Gastroesophageal sphincter (tissue), 4 donors: ENCODE measurements at regions not wholly inside any gene's neighbourhood (a gene's known extent, or its start where the extent isn't known, plus 50 kb on each side); places are given as distances from the start of the nearest gene placed in this dataset.

ENCODE experiments used
- ATAC-seq: fragments of 150-250 bp; one replicate; pipeline ENCODE4 v1.9.1; 2016; ENCODE audit warnings: mild to moderate bottlenecking, moderate library complexity
- H3K27ac ChIP-seq, 4 donors: fragments of 200-600 bp; sonication (generic) in 3 of 4; 1 replicate in 3 of 4; 2 replicates in 1 of 4; pipeline ENCODE4 v1.5.1; 2016 to 2019
- H3K27me3 ChIP-seq: fragments of 200-600 bp; sonication (generic); one replicate; pipeline ENCODE4 v1.5.1; 2019
- H3K36me3 ChIP-seq, 2 donors: fragments of 200-600 bp; sonication (generic); one replicate each; pipeline ENCODE4 v1.5.1; 2019; ENCODE audit warnings: control low read depth in 1 of 2
- H3K4me1 ChIP-seq, 3 donors: fragments of 200-600 bp; sonication (generic); 1 replicate in 2 of 3; 2 replicates in 1 of 3; pipeline ENCODE4 v1.5.1; 2016 to 2019; ENCODE audit warnings: control low read depth in 2 of 3
- H3K4me3 ChIP-seq, 2 donors: fragments of 200-600 bp; sonication (generic); one replicate each; pipeline ENCODE4 v1.5.1; 2019; ENCODE audit warnings: mild to moderate bottlenecking in 1 of 2, moderate library complexity in 1 of 2
- H3K9me3 ChIP-seq, 3 donors: fragments of 200-600 bp; sonication (generic); one replicate each; pipeline ENCODE4 v1.5.1; 2017 to 2019; ENCODE audit warnings: control low read depth in 2 of 3
- EP300 ChIP-seq: sonication (generic); formaldehyde crosslinking; IDR thresholded peaks from one replicate; pipeline ENCODE4 v1.6.1; 2017; ENCODE audit warnings: antibody characterized with exemption, mild to moderate bottlenecking
- POLR2A ChIP-seq, 2 donors: fragments of 450-650 bp; IDR thresholded peaks; one replicate each; pipeline ENCODE4 v1.6.1; 2017; ENCODE audit warnings: antibody characterized with exemption in 2 of 2, mild to moderate bottlenecking in 2 of 2, moderate library complexity in 1 of 2
- POLR2AphosphoS5 ChIP-seq: sonication (generic); formaldehyde crosslinking; IDR thresholded peaks from one replicate; pipeline ENCODE4 v1.6.1; 2017; ENCODE audit warnings: antibody characterized with exemption
- WGBS, 2 donors: methylation state at CpG; one replicate each; pipeline ENCODE4 v1.1.5; 2018; ENCODE audit warnings: low coverage in 1 of 2; 5-methylcytosine and 5-hydroxymethylcytosine counted together
- TF ChIP-seq, protein P1 (sequence below), 4 experiments: fragments of 200-600 bp in 2 of 4; fragments of 450-650 bp in 2 of 4; sonication (generic) in 1 of 4; IDR thresholded peaks; one replicate each; pipeline ENCODE4 v1.5.1; 2017 to 2019; ENCODE audit warnings: antibody characterized with exemption in 4 of 4, mild to moderate bottlenecking in 2 of 4, moderate library complexity in 2 of 4

DNA sequence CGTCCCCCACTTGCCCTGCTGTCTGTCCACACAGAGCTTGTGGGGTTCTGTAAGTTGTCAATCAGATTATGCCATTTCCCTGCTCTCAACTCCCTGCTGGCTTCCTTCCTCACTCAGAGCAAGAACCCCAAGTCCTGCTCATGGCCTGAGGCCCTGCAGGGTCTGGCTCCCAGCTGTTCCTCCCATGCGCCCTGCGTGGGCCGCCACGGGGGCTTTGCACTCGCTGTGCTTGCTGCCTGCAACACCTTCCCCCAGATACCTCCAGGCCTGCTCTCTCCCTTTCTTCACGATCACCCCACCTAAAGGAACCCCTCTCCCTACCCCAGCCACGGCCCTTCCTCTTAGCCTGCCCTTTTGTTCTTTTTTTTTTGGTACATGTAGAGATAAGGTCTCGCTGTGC, 234.6 kb downstream of the AACS start:
- ATAC-seq, result no peak
- Histone ChIP-seq H3K4me3 (no peak overlapping the region), H3K4me1 (no peaks in the 10 kb centered on the region), H3K9me3 (peaks cover 0 to 5% (median 0%) of the 10 kb centered on the region in 3 donors), H3K27me3 (peaks cover 25% of the 10 kb centered on the region), H3K36me3 (no peaks in the 10 kb centered on the region), H3K27ac (no peak overlapping the region)
- WGBS, 2 donors, result 52 to 77% methylated on average over 3 to 9 of the region's 9 CpGs
- TF ChIP-seq POLR2A (IDR thresholded peaks at IDR 0.05), result no peak
- TF ChIP-seq, protein P1, sequence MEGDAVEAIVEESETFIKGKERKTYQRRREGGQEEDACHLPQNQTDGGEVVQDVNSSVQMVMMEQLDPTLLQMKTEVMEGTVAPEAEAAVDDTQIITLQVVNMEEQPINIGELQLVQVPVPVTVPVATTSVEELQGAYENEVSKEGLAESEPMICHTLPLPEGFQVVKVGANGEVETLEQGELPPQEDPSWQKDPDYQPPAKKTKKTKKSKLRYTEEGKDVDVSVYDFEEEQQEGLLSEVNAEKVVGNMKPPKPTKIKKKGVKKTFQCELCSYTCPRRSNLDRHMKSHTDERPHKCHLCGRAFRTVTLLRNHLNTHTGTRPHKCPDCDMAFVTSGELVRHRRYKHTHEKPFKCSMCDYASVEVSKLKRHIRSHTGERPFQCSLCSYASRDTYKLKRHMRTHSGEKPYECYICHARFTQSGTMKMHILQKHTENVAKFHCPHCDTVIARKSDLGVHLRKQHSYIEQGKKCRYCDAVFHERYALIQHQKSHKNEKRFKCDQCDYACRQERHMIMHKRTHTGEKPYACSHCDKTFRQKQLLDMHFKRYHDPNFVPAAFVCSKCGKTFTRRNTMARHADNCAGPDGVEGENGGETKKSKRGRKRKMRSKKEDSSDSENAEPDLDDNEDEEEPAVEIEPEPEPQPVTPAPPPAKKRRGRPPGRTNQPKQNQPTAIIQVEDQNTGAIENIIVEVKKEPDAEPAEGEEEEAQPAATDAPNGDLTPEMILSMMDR (IDR thresholded peaks at IDR 0.05), result no peak
- no peak for TF ChIP-seq POLR2AphosphoS5
- TF ChIP-seq EP300, result no peak

DNA sequence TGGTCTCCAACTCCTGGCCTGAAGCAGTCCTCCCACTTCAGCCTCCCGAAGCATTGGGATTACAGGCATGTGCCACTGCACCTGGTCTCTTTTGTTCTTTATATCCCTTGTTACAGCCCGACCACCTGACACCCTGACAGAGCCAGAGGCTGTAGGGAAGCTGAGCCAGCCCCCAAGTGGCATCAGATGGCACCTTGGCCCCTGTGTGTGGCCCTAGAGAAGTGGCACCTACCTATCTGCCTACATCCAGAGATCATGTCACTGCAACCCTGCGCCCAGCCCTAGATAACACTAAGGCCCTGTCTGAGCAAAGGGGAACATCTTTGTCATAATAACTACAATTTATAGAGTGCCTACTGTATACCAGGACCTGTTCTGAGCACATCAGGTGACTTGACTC, 235.0 kb downstream of the AACS start:
- Histone ChIP-seq H3K27me3 (peaks cover 21% of the 10 kb centered on the region), H3K4me3 (no peak overlapping the region), H3K4me1 (no peaks in the 10 kb centered on the region), H3K36me3 (no peaks in the 10 kb centered on the region), H3K9me3 (peaks cover 0 to 5% (median 0%) of the 10 kb centered on the region in 3 donors), H3K27ac (no peak overlapping the region)
- 33% methylated on average over 1 of the region's 3 CpGs; no CpG with 5 or more reads in 1 of the 2 donors for WGBS, 2 donors
- no peak for TF ChIP-seq POLR2A (IDR thresholded peaks at IDR 0.05)
- no peak for TF ChIP-seq EP300
- TF ChIP-seq, protein P1 (IDR thresholded peaks at IDR 0.05), result no peak
- no peak for TF ChIP-seq POLR2AphosphoS5
- ATAC-seq, result no peak

DNA sequence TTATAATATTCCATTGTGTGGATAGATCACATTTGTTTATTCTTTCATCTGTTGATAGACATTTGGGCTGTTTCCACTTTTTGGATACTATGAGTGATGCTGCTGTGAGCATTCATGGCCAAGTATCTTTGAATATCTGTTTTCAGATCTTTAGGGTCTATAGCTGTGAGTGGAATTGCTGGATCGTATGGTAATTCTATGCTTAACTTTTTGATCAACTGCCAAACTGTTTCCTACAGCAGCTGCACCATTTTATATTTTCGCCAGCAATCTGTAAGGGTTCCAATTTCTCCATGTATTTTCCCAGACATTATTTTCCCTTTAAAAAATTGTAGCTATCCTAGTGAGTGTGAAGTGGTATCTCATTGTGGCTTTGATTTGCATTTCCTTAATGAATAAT, 238.1 kb downstream of the AACS start:
- H3K4me1 ChIP-seq, result no peaks in the 10 kb centered on the region
- no peak overlapping the region for H3K4me3 ChIP-seq
- peaks cover 6% of the 10 kb centered on the region for H3K27me3 ChIP-seq
- TF ChIP-seq POLR2AphosphoS5, result no peak
- TF ChIP-seq, protein P1 (IDR thresholded peaks at IDR 0.05), result no peak
- no peak for TF ChIP-seq EP300
- TF ChIP-seq POLR2A (IDR thresholded peaks at IDR 0.05), result no peak
- H3K36me3 ChIP-seq, result no peaks in the 10 kb centered on the region
- no peak overlapping the region for H3K27ac ChIP-seq
- 46 to 71% methylated on average over 1 to 2 of the region's 2 CpGs for WGBS, 2 donors
- ATAC-seq, result no peak
- peaks cover 0 to 5% (median 0%) of the 10 kb centered on the region in 3 donors for H3K9me3 ChIP-seq

DNA sequence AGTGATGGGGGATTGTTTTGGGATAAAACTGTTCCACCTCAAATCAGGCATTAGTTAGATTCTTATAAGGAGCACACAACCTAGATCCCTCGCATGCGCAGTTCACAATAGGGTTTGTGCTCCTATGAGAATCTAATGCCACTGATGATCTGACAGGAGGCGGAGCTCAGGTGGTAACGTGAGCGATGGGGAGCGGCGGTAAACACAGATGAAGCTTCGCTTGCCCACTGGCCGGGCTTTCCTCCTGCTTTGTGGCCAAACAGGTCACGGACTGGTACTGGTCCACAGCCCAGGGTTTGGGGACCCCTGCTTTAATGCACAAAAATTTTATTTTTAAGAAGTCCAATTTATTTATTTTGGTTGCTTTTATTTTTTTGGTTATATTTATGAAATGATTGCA, 238.8 kb downstream of the AACS start:
- Histone ChIP-seq H3K9me3 (peaks cover 0 to 5% (median 0%) of the 10 kb centered on the region in 3 donors), H3K4me1 (no peaks in the 10 kb centered on the region), H3K27ac (no peak overlapping the region), H3K27me3 (peaks cover 3% of the 10 kb centered on the region), H3K36me3 (no peaks in the 10 kb centered on the region), H3K4me3 (no peak overlapping the region)
- 86 to 87% methylated on average over 1 to 9 of the region's 10 CpGs for WGBS, 2 donors
- no peak for ATAC-seq
- TF ChIP-seq POLR2AphosphoS5 (no peak), EP300 (no peak), POLR2A (IDR thresholded peaks at IDR 0.05) (no peak)
- TF ChIP-seq, protein P1 (IDR thresholded peaks at IDR 0.05), result no peak

DNA sequence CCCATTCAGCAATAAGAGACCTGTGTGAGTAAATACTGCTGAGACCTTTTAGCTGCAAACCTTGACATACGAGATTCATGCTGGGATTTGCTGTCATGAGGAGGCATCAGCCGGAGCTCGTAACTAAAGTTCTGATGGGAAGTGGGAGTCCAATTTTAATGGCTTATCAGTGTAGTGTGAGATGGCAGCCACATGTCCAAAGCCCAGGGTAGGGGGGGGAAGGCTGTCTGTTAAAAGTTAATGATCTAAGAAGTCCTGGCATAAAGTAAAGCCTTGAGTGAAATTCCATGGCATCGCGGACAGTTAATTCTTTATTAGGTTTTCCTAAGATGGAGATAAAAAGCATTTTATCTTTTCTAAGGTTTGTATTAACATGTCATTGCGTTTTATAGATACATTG, 240.0 kb downstream of the AACS start:
- Histone ChIP-seq H3K27ac (no peak overlapping the region), H3K27me3 (no peaks in the 10 kb centered on the region), H3K9me3 (peaks cover 0 to 5% (median 0%) of the 10 kb centered on the region in 3 donors), H3K4me1 (no peaks in the 10 kb centered on the region), H3K36me3 (no peaks in the 10 kb centered on the region), H3K4me3 (no peak overlapping the region)
- WGBS, 2 donors, result 56 to 67% methylated on average over 6 of the region's 6 CpGs
- no peak for ATAC-seq
- TF ChIP-seq POLR2AphosphoS5, result no peak
